ENCODE measurements at regions not wholly inside any gene's neighbourhood (a gene's known extent, or its start where the extent isn't known, plus 50 kb on each side); places are given as distances from the start of the nearest gene placed in this dataset.

- Histone ChIP-seq H3K27me3 (no peaks in the 10 kb centered on the region), H3K27ac (no peak overlapping the region), H3K36me3 (no peaks in the 10 kb centered on the region), H3K4me3 (no peak overlapping the region), H3K4me1 (peaks cover 0 to 10% (median 0%) of the 10 kb centered on the region in 4 donors), H3K9me3 (no peaks in the 10 kb centered on the region)
- DNase-seq: no peak
- TF ChIP-seq, protein P1, sequence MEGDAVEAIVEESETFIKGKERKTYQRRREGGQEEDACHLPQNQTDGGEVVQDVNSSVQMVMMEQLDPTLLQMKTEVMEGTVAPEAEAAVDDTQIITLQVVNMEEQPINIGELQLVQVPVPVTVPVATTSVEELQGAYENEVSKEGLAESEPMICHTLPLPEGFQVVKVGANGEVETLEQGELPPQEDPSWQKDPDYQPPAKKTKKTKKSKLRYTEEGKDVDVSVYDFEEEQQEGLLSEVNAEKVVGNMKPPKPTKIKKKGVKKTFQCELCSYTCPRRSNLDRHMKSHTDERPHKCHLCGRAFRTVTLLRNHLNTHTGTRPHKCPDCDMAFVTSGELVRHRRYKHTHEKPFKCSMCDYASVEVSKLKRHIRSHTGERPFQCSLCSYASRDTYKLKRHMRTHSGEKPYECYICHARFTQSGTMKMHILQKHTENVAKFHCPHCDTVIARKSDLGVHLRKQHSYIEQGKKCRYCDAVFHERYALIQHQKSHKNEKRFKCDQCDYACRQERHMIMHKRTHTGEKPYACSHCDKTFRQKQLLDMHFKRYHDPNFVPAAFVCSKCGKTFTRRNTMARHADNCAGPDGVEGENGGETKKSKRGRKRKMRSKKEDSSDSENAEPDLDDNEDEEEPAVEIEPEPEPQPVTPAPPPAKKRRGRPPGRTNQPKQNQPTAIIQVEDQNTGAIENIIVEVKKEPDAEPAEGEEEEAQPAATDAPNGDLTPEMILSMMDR (IDR thresholded peaks at IDR 0.05): no peak
- intact Hi-C loops (cut with DNase I; ENCODE audit: low total_unique reads): no loop called here
These were observed 273.8 kb downstream of the PTBP2 start for GRCh38 chr1:96995351-96995750.

DNA sequence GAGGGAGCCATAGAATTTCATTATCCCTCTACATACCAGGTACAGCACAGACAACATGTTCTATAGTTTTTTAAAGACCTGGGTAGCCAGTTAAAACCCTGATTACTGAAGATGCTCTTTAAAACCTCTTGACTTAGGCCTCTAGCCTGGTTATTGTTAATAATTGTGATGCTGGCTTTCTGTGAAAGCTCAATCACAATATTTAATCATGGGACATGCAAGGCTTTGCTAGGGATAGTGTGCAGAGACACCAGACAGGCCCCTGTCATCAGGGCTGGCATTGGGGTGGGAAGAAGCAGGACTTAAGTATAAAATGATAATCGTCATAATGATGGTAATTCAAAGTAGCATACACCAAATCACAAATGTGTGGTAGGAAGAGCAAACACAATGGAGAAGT lies 274.4 kb downstream of the PTBP2 start:
- TF ChIP-seq, protein P1 (IDR thresholded peaks at IDR 0.05): no peak
- H3K9me3 ChIP-seq: no peaks in the 10 kb centered on the region
- H3K36me3 ChIP-seq: no peaks in the 10 kb centered on the region
- H3K4me3 ChIP-seq: no peak overlapping the region
- no peaks in the 10 kb centered on the region for H3K27me3 ChIP-seq
- no peak for DNase-seq
- H3K27ac ChIP-seq: no peak overlapping the region
- peaks cover 0 to 10% (median 0%) of the 10 kb centered on the region in 4 donors for H3K4me1 ChIP-seq
- intact Hi-C loops (cut with DNase I; ENCODE audit: low total_unique reads): no loop called here

GRCh38 chr1:96997717-96998116 lies 276.1 kb downstream of the PTBP2 start:
- TF ChIP-seq, protein P1 (IDR thresholded peaks at IDR 0.05): no peak
- H3K4me1 ChIP-seq: peaks cover 0 to 10% (median 0%) of the 10 kb centered on the region in 4 donors
- DNase-seq: no peak
- intact Hi-C loops (cut with DNase I; ENCODE audit: low total_unique reads): no loop called here
- H3K36me3 ChIP-seq: no peaks in the 10 kb centered on the region
- H3K9me3 ChIP-seq: no peaks in the 10 kb centered on the region
- no peak overlapping the region for H3K4me3 ChIP-seq
- no peak overlapping the region for H3K27ac ChIP-seq
- H3K27me3 ChIP-seq: no peaks in the 10 kb centered on the region

GRCh38 chr1:96998466-96998865 lies 276.9 kb downstream of the PTBP2 start:
- peaks cover 0 to 13% (median 0%) of the 10 kb centered on the region in 4 donors for H3K4me1 ChIP-seq
- TF ChIP-seq, protein P1 (IDR thresholded peaks at IDR 0.05): no peak
- H3K27me3 ChIP-seq: no peaks in the 10 kb centered on the region
- DNase-seq: no peak
- no peak overlapping the region for H3K4me3 ChIP-seq
- H3K9me3 ChIP-seq: no peaks in the 10 kb centered on the region
- intact Hi-C loops (cut with DNase I; ENCODE audit: low total_unique reads): no loop called here
- H3K36me3 ChIP-seq: no peaks in the 10 kb centered on the region
- H3K27ac ChIP-seq: no peak overlapping the region

DNA sequence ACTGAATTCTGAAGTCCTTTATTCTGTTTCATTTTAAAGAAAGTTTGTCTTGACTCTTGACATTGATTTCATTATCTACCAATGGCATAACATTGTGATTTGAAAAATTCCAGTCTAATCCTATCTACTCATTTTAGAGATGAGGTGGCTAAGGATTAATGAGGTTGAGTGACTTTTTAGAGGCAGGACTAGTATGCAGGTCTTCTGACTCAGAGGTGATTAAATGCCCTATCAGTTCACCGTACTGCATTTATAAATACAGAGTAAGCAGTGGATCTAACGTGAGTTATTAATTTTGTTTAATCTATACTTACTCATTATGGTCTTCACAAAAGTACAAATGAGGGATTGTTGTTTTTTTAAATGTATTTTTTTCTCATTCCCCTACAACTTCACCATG lies 277.6 kb downstream of the PTBP2 start:
- Histone ChIP-seq H3K4me3 (no peak overlapping the region), H3K9me3 (no peaks in the 10 kb centered on the region), H3K27me3 (no peaks in the 10 kb centered on the region), H3K4me1 (peaks cover 0 to 20% (median 0%) of the 10 kb centered on the region in 4 donors), H3K36me3 (no peaks in the 10 kb centered on the region), H3K27ac (no peak overlapping the region)
- TF ChIP-seq, protein P1 (IDR thresholded peaks at IDR 0.05): no peak
- no peak for DNase-seq
- intact Hi-C loops (cut with DNase I; ENCODE audit: low total_unique reads): no loop called here

DNA sequence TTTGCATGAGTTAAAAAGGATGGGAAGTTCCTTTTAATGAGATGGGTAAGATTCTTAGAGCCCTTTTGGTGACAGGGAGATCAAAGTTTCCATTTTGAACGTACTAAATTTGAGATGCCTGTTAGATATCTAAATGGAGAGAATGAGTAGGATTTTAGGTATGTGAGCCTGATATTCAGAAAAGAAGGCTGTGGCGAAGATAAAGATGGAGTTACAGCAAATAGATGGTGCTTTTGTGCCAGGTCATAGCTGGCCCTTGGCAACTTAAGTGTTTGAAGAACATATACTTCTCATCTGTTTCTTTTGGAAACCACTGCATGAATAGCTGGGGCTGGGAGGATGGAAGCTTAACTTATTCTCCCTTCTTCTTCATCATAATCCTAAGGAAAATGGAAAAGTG lies 282.5 kb downstream of the PTBP2 start:
- no peak for DNase-seq
- intact Hi-C loops (cut with DNase I; ENCODE audit: low total_unique reads): no loop called here
- Histone ChIP-seq H3K36me3 (no peaks in the 10 kb centered on the region), H3K9me3 (no peaks in the 10 kb centered on the region), H3K4me1 (peaks cover 0 to 19% (median 2%) of the 10 kb centered on the region in 4 donors), H3K27me3 (no peaks in the 10 kb centered on the region), H3K27ac (no peak overlapping the region), H3K4me3 (no peak overlapping the region)
- TF ChIP-seq, protein P1 (IDR thresholded peaks at IDR 0.05): no peak
